ENCODE measurements at regions not wholly inside any gene's neighbourhood (a gene's known extent, or its start where the extent isn't known, plus 50 kb on each side); places are given as distances from the start of the nearest gene placed in this dataset.
"Not testable (repeated sequence)": the region's sequence is repeated elsewhere in the genome, so short reads cannot be mapped to it uniquely, and the experiment has no call there.

- Histone ChIP-seq H3K36me3 (ENCODE audit: insufficient read depth, low read length) (no peaks in the 10 kb centered on the region), H3K4me2 (ENCODE audit: insufficient read depth, low read length) (no peak overlapping the region), H3K79me2 (ENCODE audit: insufficient read depth, low read length) (no peaks in the 10 kb centered on the region), H3K27ac (ENCODE audit: low read depth, low read length) (no peak overlapping the region), H4K20me1 (ENCODE audit: insufficient read depth, low read length) (no peaks in the 10 kb centered on the region), H3K9me3 (ENCODE audit: low read depth, low read length) (no peaks in the 10 kb centered on the region), H3K27me3 (ENCODE audit: insufficient read depth, low read length) (no peaks in the 10 kb centered on the region), H2AFZ (ENCODE audit: low read length) (no peak overlapping the region), H3K4me1 (ENCODE audit: insufficient read depth, low read length) (no peaks in the 10 kb centered on the region), H3K4me3 (ENCODE audit: insufficient read depth, low read length) (no peak overlapping the region)
- no peak for TF ChIP-seq CTCF (IDR thresholded peaks at IDR 0.05; ENCODE audit: extremely low read depth, low read depth, low read length)
- no peak for DNase-seq (ENCODE audit: insufficient read length, low spot score, missing footprints)
Observed at GRCh38 chr5:6076341-6077239, 301.8 kb downstream of the MED10 start.

DNA sequence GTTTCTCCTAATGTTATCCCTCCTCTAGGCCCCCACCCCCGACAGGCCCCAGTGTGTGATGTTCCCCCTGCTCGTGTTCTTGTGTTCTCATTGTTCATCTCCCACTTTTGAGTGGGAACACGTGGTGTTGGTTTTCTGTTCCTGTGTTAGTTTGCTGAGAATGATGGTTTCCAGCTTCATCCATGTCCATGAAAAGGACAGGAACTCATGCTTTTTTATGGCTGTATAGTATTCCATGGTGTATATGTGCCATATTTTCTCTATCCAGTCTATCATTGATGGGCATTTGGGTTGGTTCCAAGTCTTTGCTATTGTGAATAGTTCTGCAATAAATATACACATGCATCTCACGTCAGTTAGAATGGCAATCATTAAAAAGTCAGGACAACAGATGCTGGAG, 305.9 kb downstream of the MED10 start:
- not testable (repeated sequence) for H3K36me3 ChIP-seq (ENCODE audit: insufficient read depth, low read length); H3K27me3 ChIP-seq (ENCODE audit: insufficient read depth, low read length); H3K4me1 ChIP-seq (ENCODE audit: insufficient read depth, low read length); H3K27ac ChIP-seq (ENCODE audit: low read depth, low read length); H3K79me2 ChIP-seq (ENCODE audit: insufficient read depth, low read length); H3K4me3 ChIP-seq (ENCODE audit: insufficient read depth, low read length); H2AFZ ChIP-seq (ENCODE audit: low read length); DNase-seq (ENCODE audit: insufficient read length, low spot score, missing footprints); H3K4me2 ChIP-seq (ENCODE audit: insufficient read depth, low read length); H4K20me1 ChIP-seq (ENCODE audit: insufficient read depth, low read length); H3K9me3 ChIP-seq (ENCODE audit: low read depth, low read length)

- DNase-seq (ENCODE audit: insufficient read length, low spot score, missing footprints) = no peak
- Histone ChIP-seq H3K4me3 (ENCODE audit: insufficient read depth, low read length) (no peak overlapping the region), H2AFZ (ENCODE audit: low read length) (no peak overlapping the region), H3K36me3 (ENCODE audit: insufficient read depth, low read length) (no peaks in the 10 kb centered on the region), H3K79me2 (ENCODE audit: insufficient read depth, low read length) (no peaks in the 10 kb centered on the region), H3K4me1 (ENCODE audit: insufficient read depth, low read length) (no peaks in the 10 kb centered on the region), H3K9me3 (ENCODE audit: low read depth, low read length) (no peaks in the 10 kb centered on the region), H3K27ac (ENCODE audit: low read depth, low read length) (no peak overlapping the region), H4K20me1 (ENCODE audit: insufficient read depth, low read length) (no peaks in the 10 kb centered on the region), H3K4me2 (ENCODE audit: insufficient read depth, low read length) (no peak overlapping the region), H3K27me3 (ENCODE audit: insufficient read depth, low read length) (no peaks in the 10 kb centered on the region)
- TF ChIP-seq CTCF (IDR thresholded peaks at IDR 0.05; ENCODE audit: extremely low read depth, low read depth, low read length) = no peak
Observed at GRCh38 chr5:6069496-6070185, 308.7 kb downstream of the MED10 start.

DNA sequence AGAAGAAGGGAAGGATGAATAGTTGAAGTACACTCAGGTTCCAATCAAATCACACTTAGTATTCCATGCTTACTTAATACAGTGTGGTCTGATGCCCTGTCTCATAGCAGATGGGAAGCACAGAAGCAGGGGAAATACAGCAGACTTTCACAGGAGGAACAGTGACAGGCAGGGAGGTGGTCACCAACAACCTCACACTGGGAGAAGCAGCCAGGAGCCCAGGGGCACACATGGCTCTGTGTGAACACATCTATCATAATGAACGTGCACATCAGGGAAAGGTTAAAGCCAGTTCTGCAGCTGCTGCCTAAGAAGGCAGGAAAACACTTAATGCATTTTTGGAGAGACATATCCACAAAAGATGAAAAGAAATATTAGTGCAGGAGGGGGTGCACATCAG, 312.3 kb downstream of the MED10 start:
- H3K79me2 ChIP-seq (ENCODE audit: insufficient read depth, low read length) = no peaks in the 10 kb centered on the region
- H4K20me1 ChIP-seq (ENCODE audit: insufficient read depth, low read length) = no peaks in the 10 kb centered on the region
- no peaks in the 10 kb centered on the region for H3K9me3 ChIP-seq (ENCODE audit: low read depth, low read length)
- TF ChIP-seq CTCF (IDR thresholded peaks at IDR 0.05; ENCODE audit: extremely low read depth, low read depth, low read length) = no peak
- H3K4me1 ChIP-seq (ENCODE audit: insufficient read depth, low read length) = no peaks in the 10 kb centered on the region
- no peaks in the 10 kb centered on the region for H3K27me3 ChIP-seq (ENCODE audit: insufficient read depth, low read length)
- no peak overlapping the region for H3K4me2 ChIP-seq (ENCODE audit: insufficient read depth, low read length)
- DNase-seq (ENCODE audit: insufficient read length, low spot score, missing footprints) = no peak
- no peak overlapping the region for H3K27ac ChIP-seq (ENCODE audit: low read depth, low read length)
- no peak overlapping the region for H2AFZ ChIP-seq (ENCODE audit: low read length)
- no peaks in the 10 kb centered on the region for H3K36me3 ChIP-seq (ENCODE audit: insufficient read depth, low read length)
- no peak overlapping the region for H3K4me3 ChIP-seq (ENCODE audit: insufficient read depth, low read length)
